Parathyroid adenoma (tissue), 2 donors: ENCODE measurements at regions not wholly inside any gene's neighbourhood (a gene's known extent, or its start where the extent isn't known, plus 50 kb on each side); places are given as distances from the start of the nearest gene placed in this dataset.

Experiments
- H2AFZ ChIP-seq: fragments of 300-600 bp; sonication (generic); one replicate; pipeline ENCODE4 v1.7.0; 2017; ENCODE audit warnings: antibody characterized with exemption, mild to moderate bottlenecking
- H3K27ac ChIP-seq: fragments of 300-600 bp; sonication (generic); one replicate; pipeline ENCODE4 v1.7.0; 2017
- H3K27me3 ChIP-seq: fragments of 300-600 bp; sonication (generic); one replicate; pipeline ENCODE4 v1.7.0; 2017; ENCODE audit warnings: low read length; ENCODE audit not compliant: control insufficient read depth, insufficient read depth
- H3K36me3 ChIP-seq: fragments of 300-600 bp; sonication (generic); one replicate; pipeline ENCODE4 v1.7.0; 2017; ENCODE audit warnings: low read length; ENCODE audit not compliant: control insufficient read depth, insufficient read depth
- H3K4me1 ChIP-seq: fragments of 300-600 bp; sonication (generic); one replicate; pipeline ENCODE4 v1.7.0; 2017; ENCODE audit warnings: control low read depth
- H3K4me2 ChIP-seq: fragments of 300-600 bp; sonication (generic); one replicate; pipeline ENCODE4 v1.7.0; 2017; ENCODE audit warnings: low read length
- H3K4me3 ChIP-seq: fragments of 300-600 bp; sonication (generic); one replicate; pipeline ENCODE4 v1.7.0; 2017; ENCODE audit warnings: low read depth, low read length
- H3K79me2 ChIP-seq: fragments of 300-600 bp; sonication (generic); one replicate; pipeline ENCODE4 v1.7.0; 2017; ENCODE audit warnings: control low read depth
- H3K9ac ChIP-seq: fragments of 300-600 bp; sonication (generic); one replicate; pipeline ENCODE4 v1.7.0; 2017; ENCODE audit warnings: mild to moderate bottlenecking
- H3K9me3 ChIP-seq: fragments of 300-600 bp; sonication (generic); one replicate; pipeline ENCODE4 v1.7.0; 2017; ENCODE audit warnings: low read length; ENCODE audit not compliant: control insufficient read depth
- TF ChIP-seq, protein P1 (sequence below): fragments of 300-600 bp; sonication (generic); IDR thresholded peaks from one replicate; pipeline ENCODE4 v1.7.0; 2017; ENCODE audit warnings: antibody characterized with exemption, mild to moderate bottlenecking
- donor health status: primary hyperparathyroidism.

- no peaks in the 10 kb centered on the region for H3K27me3 ChIP-seq
- no peaks in the 10 kb centered on the region for H3K79me2 ChIP-seq
- H3K4me3 ChIP-seq: no peak overlapping the region
- no peaks in the 10 kb centered on the region for H3K36me3 ChIP-seq
- H3K4me1 ChIP-seq: no peaks in the 10 kb centered on the region
- TF ChIP-seq, protein P1, sequence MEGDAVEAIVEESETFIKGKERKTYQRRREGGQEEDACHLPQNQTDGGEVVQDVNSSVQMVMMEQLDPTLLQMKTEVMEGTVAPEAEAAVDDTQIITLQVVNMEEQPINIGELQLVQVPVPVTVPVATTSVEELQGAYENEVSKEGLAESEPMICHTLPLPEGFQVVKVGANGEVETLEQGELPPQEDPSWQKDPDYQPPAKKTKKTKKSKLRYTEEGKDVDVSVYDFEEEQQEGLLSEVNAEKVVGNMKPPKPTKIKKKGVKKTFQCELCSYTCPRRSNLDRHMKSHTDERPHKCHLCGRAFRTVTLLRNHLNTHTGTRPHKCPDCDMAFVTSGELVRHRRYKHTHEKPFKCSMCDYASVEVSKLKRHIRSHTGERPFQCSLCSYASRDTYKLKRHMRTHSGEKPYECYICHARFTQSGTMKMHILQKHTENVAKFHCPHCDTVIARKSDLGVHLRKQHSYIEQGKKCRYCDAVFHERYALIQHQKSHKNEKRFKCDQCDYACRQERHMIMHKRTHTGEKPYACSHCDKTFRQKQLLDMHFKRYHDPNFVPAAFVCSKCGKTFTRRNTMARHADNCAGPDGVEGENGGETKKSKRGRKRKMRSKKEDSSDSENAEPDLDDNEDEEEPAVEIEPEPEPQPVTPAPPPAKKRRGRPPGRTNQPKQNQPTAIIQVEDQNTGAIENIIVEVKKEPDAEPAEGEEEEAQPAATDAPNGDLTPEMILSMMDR: no peak
- H3K4me2 ChIP-seq: no peak overlapping the region
- H3K27ac ChIP-seq: no peak overlapping the region
- no peak overlapping the region for H2AFZ ChIP-seq
- H3K9ac ChIP-seq: no peak overlapping the region
- H3K9me3 ChIP-seq: no peaks in the 10 kb centered on the region
Observed at GRCh38 chr5:33010846-33011245, 299.7 kb downstream of the NPR3 start.

GRCh38 chr5:33011801-33012200 lies 300.7 kb downstream of the NPR3 start:
- Histone ChIP-seq H3K9ac (no peak overlapping the region), H3K27ac (no peak overlapping the region), H3K9me3 (no peaks in the 10 kb centered on the region), H3K4me3 (no peak overlapping the region), H3K27me3 (no peaks in the 10 kb centered on the region), H3K4me1 (no peaks in the 10 kb centered on the region), H3K36me3 (no peaks in the 10 kb centered on the region), H2AFZ (no peak overlapping the region), H3K4me2 (no peak overlapping the region), H3K79me2 (no peaks in the 10 kb centered on the region)
- TF ChIP-seq, protein P1: no peak

GRCh38 chr5:33023649-33024048 lies 312.5 kb downstream of the NPR3 start:
- H3K4me3 ChIP-seq: no peak overlapping the region
- H3K4me2 ChIP-seq: no peak overlapping the region
- H3K79me2 ChIP-seq: no peaks in the 10 kb centered on the region
- no peak overlapping the region for H2AFZ ChIP-seq
- H3K27ac ChIP-seq: no peak overlapping the region
- no peaks in the 10 kb centered on the region for H3K27me3 ChIP-seq
- no peak overlapping the region for H3K9ac ChIP-seq
- no peaks in the 10 kb centered on the region for H3K9me3 ChIP-seq
- TF ChIP-seq, protein P1: no peak
- no peaks in the 10 kb centered on the region for H3K36me3 ChIP-seq
- H3K4me1 ChIP-seq: no peaks in the 10 kb centered on the region

DNA sequence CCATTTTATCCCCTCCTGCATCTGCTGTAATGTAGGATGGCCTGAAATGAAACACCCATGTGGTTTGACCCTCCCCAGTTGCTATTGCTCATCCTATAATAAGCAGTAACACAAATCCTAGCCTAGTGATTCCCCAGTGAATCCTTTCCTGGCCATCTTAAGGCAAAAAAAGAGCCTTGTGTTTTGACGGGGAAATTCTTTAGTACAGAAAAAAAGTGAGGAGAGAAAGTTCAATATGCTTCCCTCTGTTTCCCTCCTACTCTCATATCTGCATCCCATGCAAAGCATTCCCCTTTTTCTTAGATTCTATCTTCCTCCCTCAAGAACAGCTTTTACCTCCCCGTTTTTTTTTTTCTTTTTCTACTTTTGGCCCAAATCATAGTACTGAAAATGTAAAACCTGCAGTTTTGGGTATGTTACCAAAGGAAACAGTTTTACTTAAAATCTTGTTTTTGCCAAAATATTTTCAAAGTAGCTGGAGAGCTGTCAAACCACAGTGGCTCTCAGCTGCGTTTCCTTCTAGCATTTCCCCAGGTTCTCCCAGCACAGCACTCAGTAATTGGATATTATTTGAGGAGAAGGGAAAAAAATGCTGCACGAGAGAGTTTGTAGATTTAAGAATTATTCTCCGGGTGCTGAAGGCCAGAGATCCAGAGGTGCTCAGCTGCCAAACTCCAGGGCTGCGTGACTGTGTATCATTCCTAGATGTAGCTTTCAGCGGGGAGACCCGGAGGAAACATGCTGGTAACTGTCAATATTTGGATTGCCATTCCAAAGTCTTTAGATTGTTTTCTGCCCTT lies 321.4 kb downstream of the NPR3 start:
- no peak overlapping the region for H3K27ac ChIP-seq
- no peaks in the 10 kb centered on the region for H3K27me3 ChIP-seq
- no peaks in the 10 kb centered on the region for H3K36me3 ChIP-seq
- no peak overlapping the region for H2AFZ ChIP-seq
- H3K9me3 ChIP-seq: no peaks in the 10 kb centered on the region
- TF ChIP-seq, protein P1: no peak
- no peaks in the 10 kb centered on the region for H3K4me1 ChIP-seq
- no peaks in the 10 kb centered on the region for H3K79me2 ChIP-seq
- H3K4me3 ChIP-seq: no peak overlapping the region
- H3K4me2 ChIP-seq: no peak overlapping the region
- H3K9ac ChIP-seq: no peak overlapping the region

GRCh38 chr5:33033516-33033915 lies 322.4 kb downstream of the NPR3 start:
- no peak overlapping the region for H3K9ac ChIP-seq
- H3K27ac ChIP-seq: no peak overlapping the region
- TF ChIP-seq, protein P1: no peak
- no peaks in the 10 kb centered on the region for H3K79me2 ChIP-seq
- no peak overlapping the region for H3K4me3 ChIP-seq
- H3K27me3 ChIP-seq: no peaks in the 10 kb centered on the region
- H3K36me3 ChIP-seq: no peaks in the 10 kb centered on the region
- H3K9me3 ChIP-seq: no peaks in the 10 kb centered on the region
- no peak overlapping the region for H2AFZ ChIP-seq
- no peaks in the 10 kb centered on the region for H3K4me1 ChIP-seq
- no peak overlapping the region for H3K4me2 ChIP-seq
